WTC11 (cell line): ENCODE measurements at regions not wholly inside any gene's neighbourhood (a gene's known extent, or its start where the extent isn't known, plus 50 kb on each side); places are given as distances from the start of the nearest gene placed in this dataset.

Experiments used
- ATAC-seq: fragments of 200-7000 bp; cut with Tn5 transposase; 2 replicates; pipeline ENCODE4 v1.10.0; 2021; ENCODE audit warnings: mild to moderate bottlenecking, moderate library complexity
- CTCF ChIA-PET: fragments of 300-600 bp; sonication (Branson Sonifier 250); formaldehyde crosslinking; loops from one replicate; lab custom pipeline; 2021; ENCODE audit warnings: antibody characterized with exemption; lab: Charles Lee
- POLR2A ChIA-PET: fragments of 350-600 bp; sonication (Branson Sonifier 250); formaldehyde crosslinking; loops from one replicate; lab custom pipeline; 2021; ENCODE audit warnings: antibody characterized with exemption; lab: Charles Lee
- DNase-seq: peaks from one replicate; pipeline ENCODE4 v3.0.0; 2021; ENCODE audit warnings: low spot score
- H3K27ac Mint-ChIP-seq: 2 replicates; pipeline ENCODE4 v1.8.0; 2021; ENCODE audit warnings: mixed read lengths
- H3K27me3 Mint-ChIP-seq: 2 replicates; pipeline ENCODE4 v1.8.0; 2021; ENCODE audit warnings: low read depth, mild to moderate bottlenecking, moderate library complexity, mixed read lengths
- H3K36me3 Mint-ChIP-seq: 2 replicates; pipeline ENCODE4 v1.8.0; 2021; ENCODE audit warnings: mixed read lengths
- H3K4me1 Mint-ChIP-seq: 2 replicates; pipeline ENCODE4 v1.8.0; 2022; ENCODE audit warnings: mixed read lengths
- H3K4me3 Mint-ChIP-seq: 2 replicates; pipeline ENCODE4 v1.8.0; 2021; ENCODE audit warnings: mild to moderate bottlenecking, moderate library complexity, mixed read lengths
- H3K9me3 Mint-ChIP-seq: 2 replicates; pipeline ENCODE4 v1.8.0; 2021; ENCODE audit warnings: mixed read lengths
- CREB1 ChIP-seq: sonication (generic); formaldehyde crosslinking; IDR thresholded peaks from 2 replicates; pipeline ENCODE4 v1.8.0; 2023; ENCODE audit warnings: mild to moderate bottlenecking, missing genetic modification reagents
- ESRRA ChIP-seq: sonication (generic); formaldehyde crosslinking; IDR thresholded peaks from 2 replicates; pipeline ENCODE4 v1.8.1; 2022; ENCODE audit warnings: mild to moderate bottlenecking, missing genetic modification reagents, borderline replicate concordance
- ETV6 ChIP-seq: sonication (generic); formaldehyde crosslinking; IDR thresholded peaks from 2 replicates; pipeline ENCODE4 v1.8.1; 2022; ENCODE audit warnings: mild to moderate bottlenecking, missing genetic modification reagents
- GRHL2 ChIP-seq: fragments of 250-450 bp; sonication (Bioruptor Pico); IDR thresholded peaks from 2 replicates; pipeline ENCODE4 v1.8.0; 2022; ENCODE audit warnings: mild to moderate bottlenecking, moderate library complexity; ENCODE audit not compliant: insufficient replicate concordance, severe bottlenecking
- GTF2I ChIP-seq: fragments of 250-450 bp; sonication (Bioruptor Pico); conservative IDR thresholded peaks from 2 replicates; pipeline ENCODE4 v1.4.0; 2021; ENCODE audit warnings: mild to moderate bottlenecking
- JAZF1 ChIP-seq: fragments of 250-450 bp; sonication (Bioruptor Pico); IDR thresholded peaks from 2 replicates; pipeline ENCODE4 v1.9.0; 2021; ENCODE audit warnings: moderate library complexity, mild to moderate bottlenecking, inconsistent platforms
- NFE2L1 ChIP-seq: sonication (generic); formaldehyde crosslinking; IDR thresholded peaks from 2 replicates; pipeline ENCODE4 v1.8.1; 2023; ENCODE audit warnings: missing genetic modification reagents
- NR3C1 ChIP-seq: sonication (generic); formaldehyde crosslinking; conservative IDR thresholded peaks from 2 replicates; pipeline ENCODE4 v1.8.1; 2023; ENCODE audit warnings: low read depth, mild to moderate bottlenecking, missing genetic modification reagents
- SOX15 ChIP-seq: fragments of 250-450 bp; sonication (Bioruptor Pico); IDR thresholded peaks from 2 replicates; pipeline ENCODE4 v1.9.0; 2021; ENCODE audit warnings: mild to moderate bottlenecking
- SP1 ChIP-seq: sonication (generic); formaldehyde crosslinking; conservative IDR thresholded peaks from 2 replicates; pipeline ENCODE4 v1.8.1; 2022; ENCODE audit warnings: missing genetic modification reagents
- ZNF317 ChIP-seq: sonication (generic); formaldehyde crosslinking; IDR thresholded peaks from 2 replicates; pipeline ENCODE4 v1.8.1; 2023; ENCODE audit warnings: low read depth, mild to moderate bottlenecking, moderate library complexity, missing genetic modification reagents, borderline replicate concordance
- ZNF416 ChIP-seq: fragments of 250-450 bp; sonication (Bioruptor Pico); IDR thresholded peaks from 2 replicates; pipeline ENCODE4 v1.9.0; 2021; ENCODE audit warnings: mild to moderate bottlenecking, inconsistent platforms
- ZNF423 ChIP-seq: fragments of 250-450 bp; sonication (Bioruptor Pico); IDR thresholded peaks from 2 replicates; pipeline ENCODE4 v2.1.2; 2022; ENCODE audit warnings: mild to moderate bottlenecking, moderate library complexity
- TF ChIP-seq, protein P1 (sequence below): sonication (generic); formaldehyde crosslinking; IDR thresholded peaks from 2 replicates; pipeline ENCODE4 v1.8.1; 2022; ENCODE audit warnings: low read depth, missing genetic modification reagents, borderline replicate concordance
- TF ChIP-seq, protein P2 (sequence below): sonication (generic); formaldehyde crosslinking; IDR thresholded peaks from 2 replicates; pipeline ENCODE4 v1.8.1; 2023; ENCODE audit warnings: mild to moderate bottlenecking, missing genetic modification reagents, borderline replicate concordance
- TF ChIP-seq, protein P3 (sequence below): sonication (generic); formaldehyde crosslinking; IDR thresholded peaks from 2 replicates; pipeline ENCODE4 v1.8.1; 2022; ENCODE audit warnings: low read depth, mild to moderate bottlenecking, moderate library complexity, missing genetic modification reagents, borderline replicate concordance
- TF ChIP-seq, protein P4 (sequence below): sonication (generic); formaldehyde crosslinking; conservative IDR thresholded peaks from 2 replicates; pipeline ENCODE4 v1.8.1; 2023; ENCODE audit warnings: mild to moderate bottlenecking, low read depth, missing genetic modification reagents, moderate library complexity

DNA sequence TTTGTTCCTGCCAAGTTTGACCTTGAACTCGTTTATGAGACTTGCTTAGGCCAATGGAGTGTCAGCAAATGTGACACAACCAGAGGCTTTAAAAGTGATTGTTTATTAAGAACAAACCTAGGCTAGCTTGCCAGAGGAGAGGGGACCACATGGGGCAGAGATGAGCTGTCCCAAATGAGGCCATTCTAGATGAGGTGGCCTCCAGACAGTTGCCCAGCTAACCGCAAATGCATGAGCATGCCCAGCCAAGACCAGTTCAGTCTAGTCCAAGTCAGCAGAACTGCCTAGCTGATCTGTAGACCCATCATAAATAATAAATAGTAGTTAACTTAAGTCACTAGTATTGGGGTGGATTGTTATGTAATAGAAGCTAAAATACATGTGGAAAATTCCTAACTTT lies 172.8 kb upstream of the DYRK2 start:
- no peak for ATAC-seq
- POLR2A ChIA-PET = no interaction called here
- no peak for DNase-seq
- no peak overlapping the region for H3K4me3 Mint-ChIP-seq
- H3K27me3 Mint-ChIP-seq = peaks cover 3% of the 10 kb centered on the region; the same call in 1 of the 2 replicates
- CTCF ChIA-PET = no interaction called here
- TF ChIP-seq GTF2I (CRISPR knock-in tag) (no peak), NR3C1 (CRISPR knock-in tag) (no peak), CREB1 (CRISPR knock-in tag) (no peak), ZNF423 (CRISPR knock-in tag) (no peak), ZNF317 (no peak), SP1 (CRISPR knock-in tag) (no peak), JAZF1 (CRISPR knock-in tag) (no peak), ZNF416 (no peak), ETV6 (CRISPR knock-in tag) (no peak), SOX15 (CRISPR knock-in tag) (no peak)
- TF ChIP-seq, protein P1, sequence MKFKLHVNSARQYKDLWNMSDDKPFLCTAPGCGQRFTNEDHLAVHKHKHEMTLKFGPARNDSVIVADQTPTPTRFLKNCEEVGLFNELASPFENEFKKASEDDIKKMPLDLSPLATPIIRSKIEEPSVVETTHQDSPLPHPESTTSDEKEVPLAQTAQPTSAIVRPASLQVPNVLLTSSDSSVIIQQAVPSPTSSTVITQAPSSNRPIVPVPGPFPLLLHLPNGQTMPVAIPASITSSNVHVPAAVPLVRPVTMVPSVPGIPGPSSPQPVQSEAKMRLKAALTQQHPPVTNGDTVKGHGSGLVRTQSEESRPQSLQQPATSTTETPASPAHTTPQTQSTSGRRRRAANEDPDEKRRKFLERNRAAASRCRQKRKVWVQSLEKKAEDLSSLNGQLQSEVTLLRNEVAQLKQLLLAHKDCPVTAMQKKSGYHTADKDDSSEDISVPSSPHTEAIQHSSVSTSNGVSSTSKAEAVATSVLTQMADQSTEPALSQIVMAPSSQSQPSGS (CRISPR knock-in tag) = no peak
- H3K27ac Mint-ChIP-seq = no peak overlapping the region
- no peaks in the 10 kb centered on the region for H3K9me3 Mint-ChIP-seq
- no peaks in the 10 kb centered on the region for H3K36me3 Mint-ChIP-seq
- H3K4me1 Mint-ChIP-seq = peaks cover 26% of the 10 kb centered on the region

DNA sequence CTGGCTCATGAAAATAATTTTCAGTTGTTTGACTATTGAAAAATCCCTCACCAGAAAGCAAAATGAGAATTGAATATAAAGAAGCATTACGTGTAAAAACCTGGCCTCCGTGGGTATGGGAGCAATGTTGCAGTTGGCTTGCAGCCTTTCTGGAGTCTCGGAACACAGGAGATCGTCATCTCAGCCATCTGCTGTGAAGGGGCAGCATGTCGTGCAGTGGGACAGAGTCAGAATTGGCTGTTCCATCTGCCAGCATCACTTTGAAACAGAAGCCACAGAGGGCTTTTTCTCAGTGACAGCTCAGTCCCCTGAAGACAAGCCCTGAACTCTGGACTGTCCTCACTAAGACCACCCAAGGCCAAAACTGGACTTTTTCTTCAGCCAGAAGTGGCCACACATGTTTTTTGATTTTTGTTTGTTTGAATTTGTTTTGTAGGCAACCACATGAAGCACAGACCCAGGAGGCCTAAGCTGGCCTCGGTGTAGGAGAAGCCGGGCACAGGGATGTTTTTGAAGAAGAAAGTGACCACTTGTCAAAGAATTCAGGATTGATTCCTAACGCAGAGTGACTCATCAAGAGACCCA lies 170.8 kb upstream of the DYRK2 start:
- no peak overlapping the region; the same call in 1 of the 2 replicates for H3K27ac Mint-ChIP-seq
- H3K4me3 Mint-ChIP-seq = no peak overlapping the region
- H3K27me3 Mint-ChIP-seq = peaks cover 3% of the 10 kb centered on the region; the same call in 1 of the 2 replicates
- CTCF ChIA-PET = no interaction called here
- DNase-seq (no peak), ATAC-seq (no peak)
- no peak for TF ChIP-seq NFE2L1 (CRISPR knock-in tag)
- POLR2A ChIA-PET = no interaction called here
- H3K4me1 Mint-ChIP-seq = peaks cover 22% of the 10 kb centered on the region
- no peaks in the 10 kb centered on the region for H3K36me3 Mint-ChIP-seq
- H3K9me3 Mint-ChIP-seq = no peaks in the 10 kb centered on the region

DNA sequence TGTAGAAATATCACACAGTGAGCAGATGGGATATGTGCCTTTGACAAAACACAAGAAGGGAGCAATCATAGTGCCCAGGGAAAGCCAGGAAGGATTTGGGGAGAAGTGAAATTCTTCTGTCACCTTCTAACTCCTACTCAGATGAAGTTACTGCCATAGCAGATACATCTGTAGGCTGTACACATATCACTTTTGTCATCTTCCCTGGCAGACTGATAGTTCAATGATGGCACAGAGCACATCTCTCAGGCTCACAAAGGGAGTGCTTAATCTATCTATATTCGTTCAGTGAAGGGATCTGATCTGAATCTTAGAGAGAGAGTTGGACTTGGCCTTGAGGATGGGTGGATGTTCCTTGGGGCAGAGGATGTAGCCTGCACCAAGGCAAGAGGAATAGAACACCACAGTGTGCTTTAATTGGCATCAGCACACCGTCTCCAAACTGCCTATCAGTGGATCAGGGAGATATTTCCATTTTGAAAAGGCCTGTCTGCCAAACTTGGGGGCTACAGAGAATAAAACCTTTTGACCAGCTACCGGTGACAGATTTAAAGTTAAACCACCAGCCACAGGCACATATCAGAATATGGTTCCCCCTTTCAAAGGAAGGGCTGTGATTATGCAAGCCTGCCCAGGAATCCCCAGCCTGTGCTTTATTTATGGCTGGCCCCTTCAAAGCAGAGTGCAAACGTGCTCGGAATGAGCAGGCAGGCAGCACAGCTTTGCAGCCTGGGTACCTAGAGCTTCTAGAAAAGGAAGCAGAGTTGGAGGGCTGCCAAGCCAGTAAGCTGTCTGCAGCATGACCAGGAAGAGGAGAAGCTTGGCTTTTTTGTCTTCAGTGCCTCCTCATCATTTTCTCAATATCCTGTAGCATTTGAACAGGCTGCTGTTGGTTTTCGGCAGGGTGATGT lies 165.5 kb upstream of the DYRK2 start:
- Mint-ChIP-seq H3K4me3 (no peak overlapping the region), H3K27me3 (peaks cover 6% of the 10 kb centered on the region; the same call in 1 of the 2 replicates), H3K36me3 (peaks cover 10% of the 10 kb centered on the region), H3K9me3 (peaks cover 10% of the 10 kb centered on the region), H3K27ac (no peak overlapping the region), H3K4me1 (peaks cover 10% of the 10 kb centered on the region)
- ATAC-seq (peak; percentile 26; the same call in 1 of the 2 replicates), DNase-seq (no peak)
- POLR2A ChIA-PET = no interaction called here
- TF ChIP-seq, protein P2, sequence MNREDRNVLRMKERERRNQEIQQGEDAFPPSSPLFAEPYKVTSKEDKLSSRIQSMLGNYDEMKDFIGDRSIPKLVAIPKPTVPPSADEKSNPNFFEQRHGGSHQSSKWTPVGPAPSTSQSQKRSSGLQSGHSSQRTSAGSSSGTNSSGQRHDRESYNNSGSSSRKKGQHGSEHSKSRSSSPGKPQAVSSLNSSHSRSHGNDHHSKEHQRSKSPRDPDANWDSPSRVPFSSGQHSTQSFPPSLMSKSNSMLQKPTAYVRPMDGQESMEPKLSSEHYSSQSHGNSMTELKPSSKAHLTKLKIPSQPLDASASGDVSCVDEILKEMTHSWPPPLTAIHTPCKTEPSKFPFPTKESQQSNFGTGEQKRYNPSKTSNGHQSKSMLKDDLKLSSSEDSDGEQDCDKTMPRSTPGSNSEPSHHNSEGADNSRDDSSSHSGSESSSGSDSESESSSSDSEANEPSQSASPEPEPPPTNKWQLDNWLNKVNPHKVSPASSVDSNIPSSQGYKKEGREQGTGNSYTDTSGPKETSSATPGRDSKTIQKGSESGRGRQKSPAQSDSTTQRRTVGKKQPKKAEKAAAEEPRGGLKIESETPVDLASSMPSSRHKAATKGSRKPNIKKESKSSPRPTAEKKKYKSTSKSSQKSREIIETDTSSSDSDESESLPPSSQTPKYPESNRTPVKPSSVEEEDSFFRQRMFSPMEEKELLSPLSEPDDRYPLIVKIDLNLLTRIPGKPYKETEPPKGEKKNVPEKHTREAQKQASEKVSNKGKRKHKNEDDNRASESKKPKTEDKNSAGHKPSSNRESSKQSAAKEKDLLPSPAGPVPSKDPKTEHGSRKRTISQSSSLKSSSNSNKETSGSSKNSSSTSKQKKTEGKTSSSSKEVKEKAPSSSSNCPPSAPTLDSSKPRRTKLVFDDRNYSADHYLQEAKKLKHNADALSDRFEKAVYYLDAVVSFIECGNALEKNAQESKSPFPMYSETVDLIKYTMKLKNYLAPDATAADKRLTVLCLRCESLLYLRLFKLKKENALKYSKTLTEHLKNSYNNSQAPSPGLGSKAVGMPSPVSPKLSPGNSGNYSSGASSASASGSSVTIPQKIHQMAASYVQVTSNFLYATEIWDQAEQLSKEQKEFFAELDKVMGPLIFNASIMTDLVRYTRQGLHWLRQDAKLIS = no peak
- no peak for TF ChIP-seq ETV6 (CRISPR knock-in tag)
- TF ChIP-seq NR3C1 (CRISPR knock-in tag) = no peak
- TF ChIP-seq ESRRA = no peak
- TF ChIP-seq, protein P3, sequence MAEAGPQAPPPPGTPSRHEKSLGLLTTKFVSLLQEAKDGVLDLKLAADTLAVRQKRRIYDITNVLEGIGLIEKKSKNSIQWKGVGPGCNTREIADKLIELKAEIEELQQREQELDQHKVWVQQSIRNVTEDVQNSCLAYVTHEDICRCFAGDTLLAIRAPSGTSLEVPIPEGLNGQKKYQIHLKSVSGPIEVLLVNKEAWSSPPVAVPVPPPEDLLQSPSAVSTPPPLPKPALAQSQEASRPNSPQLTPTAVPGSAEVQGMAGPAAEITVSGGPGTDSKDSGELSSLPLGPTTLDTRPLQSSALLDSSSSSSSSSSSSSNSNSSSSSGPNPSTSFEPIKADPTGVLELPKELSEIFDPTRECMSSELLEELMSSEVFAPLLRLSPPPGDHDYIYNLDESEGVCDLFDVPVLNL (CRISPR knock-in tag) = no peak
- TF ChIP-seq, protein P4, sequence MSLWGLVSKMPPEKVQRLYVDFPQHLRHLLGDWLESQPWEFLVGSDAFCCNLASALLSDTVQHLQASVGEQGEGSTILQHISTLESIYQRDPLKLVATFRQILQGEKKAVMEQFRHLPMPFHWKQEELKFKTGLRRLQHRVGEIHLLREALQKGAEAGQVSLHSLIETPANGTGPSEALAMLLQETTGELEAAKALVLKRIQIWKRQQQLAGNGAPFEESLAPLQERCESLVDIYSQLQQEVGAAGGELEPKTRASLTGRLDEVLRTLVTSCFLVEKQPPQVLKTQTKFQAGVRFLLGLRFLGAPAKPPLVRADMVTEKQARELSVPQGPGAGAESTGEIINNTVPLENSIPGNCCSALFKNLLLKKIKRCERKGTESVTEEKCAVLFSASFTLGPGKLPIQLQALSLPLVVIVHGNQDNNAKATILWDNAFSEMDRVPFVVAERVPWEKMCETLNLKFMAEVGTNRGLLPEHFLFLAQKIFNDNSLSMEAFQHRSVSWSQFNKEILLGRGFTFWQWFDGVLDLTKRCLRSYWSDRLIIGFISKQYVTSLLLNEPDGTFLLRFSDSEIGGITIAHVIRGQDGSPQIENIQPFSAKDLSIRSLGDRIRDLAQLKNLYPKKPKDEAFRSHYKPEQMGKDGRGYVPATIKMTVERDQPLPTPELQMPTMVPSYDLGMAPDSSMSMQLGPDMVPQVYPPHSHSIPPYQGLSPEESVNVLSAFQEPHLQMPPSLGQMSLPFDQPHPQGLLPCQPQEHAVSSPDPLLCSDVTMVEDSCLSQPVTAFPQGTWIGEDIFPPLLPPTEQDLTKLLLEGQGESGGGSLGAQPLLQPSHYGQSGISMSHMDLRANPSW (CRISPR knock-in tag) = no peak
- no peak for TF ChIP-seq GRHL2 (CRISPR knock-in tag)
- CTCF ChIA-PET = no interaction called here
